CD4-positive, alpha-beta T cell treated with Interleukin-4 for 4 hours (primary cell): ENCODE measurements at regions not wholly inside any gene's neighbourhood (a gene's known extent, or its start where the extent isn't known, plus 50 kb on each side); places are given as distances from the start of the nearest gene placed in this dataset.

Source experiments
- DNase-seq: peaks from one replicate; pipeline ENCODE4 v3.0.0-alpha.2; 2020

DNA sequence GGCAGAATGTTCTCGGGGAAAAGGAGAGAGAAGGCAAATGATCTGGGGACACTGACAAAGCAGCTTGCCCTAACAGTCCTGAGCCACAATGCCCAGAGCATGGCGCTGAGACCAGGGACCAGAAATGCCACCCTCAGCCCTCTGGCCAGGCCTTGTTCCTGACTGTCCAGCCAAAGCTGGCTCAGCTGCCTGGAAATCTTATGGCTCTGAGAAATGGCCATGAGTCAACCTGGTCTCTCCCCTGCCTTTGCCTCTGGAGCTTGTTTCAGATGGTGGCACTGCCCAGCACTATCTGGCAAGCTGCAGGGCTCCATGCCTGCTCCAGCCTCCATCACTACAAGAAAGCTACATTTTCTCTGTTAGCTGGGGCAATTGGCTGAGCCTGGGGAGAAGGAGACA lies 90.5 kb upstream of the PLXNA4 start:
- DNase-seq: no peak

- peak; percentile 30 for DNase-seq
Observed at GRCh38 chr7:132666071-132666773, 90.0 kb upstream of the PLXNA4 start.

- peak; percentile 8 for DNase-seq
Observed at GRCh38 chr7:132656846-132657776, 80.8 kb upstream of the PLXNA4 start.

DNA sequence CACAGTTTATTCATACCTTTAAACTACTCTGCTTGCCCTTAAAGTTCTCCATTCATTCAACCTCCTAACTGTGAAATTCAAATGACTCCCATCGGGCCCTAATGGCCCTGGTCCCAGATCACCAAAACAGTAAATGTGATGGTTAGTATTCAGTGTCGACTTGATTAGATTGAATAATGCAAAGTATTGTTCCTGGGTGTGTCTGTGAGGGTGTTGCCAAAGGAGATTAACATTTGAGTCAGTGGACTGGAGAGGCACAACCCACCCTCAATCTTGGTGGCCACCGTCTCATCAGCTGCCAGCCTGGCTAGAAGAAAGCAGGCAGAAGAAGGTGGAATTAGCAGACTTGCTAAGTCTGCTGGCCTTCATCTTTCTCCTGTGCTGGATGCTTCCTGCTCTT lies 80.1 kb upstream of the PLXNA4 start:
- DNase-seq: no peak

- peak; percentile 32 for DNase-seq
Observed at GRCh38 chr7:132655131-132655727, 79.0 kb upstream of the PLXNA4 start.

GRCh38 chr7:132654150-132654549 lies 77.9 kb upstream of the PLXNA4 start:
- no peak for DNase-seq

DNA sequence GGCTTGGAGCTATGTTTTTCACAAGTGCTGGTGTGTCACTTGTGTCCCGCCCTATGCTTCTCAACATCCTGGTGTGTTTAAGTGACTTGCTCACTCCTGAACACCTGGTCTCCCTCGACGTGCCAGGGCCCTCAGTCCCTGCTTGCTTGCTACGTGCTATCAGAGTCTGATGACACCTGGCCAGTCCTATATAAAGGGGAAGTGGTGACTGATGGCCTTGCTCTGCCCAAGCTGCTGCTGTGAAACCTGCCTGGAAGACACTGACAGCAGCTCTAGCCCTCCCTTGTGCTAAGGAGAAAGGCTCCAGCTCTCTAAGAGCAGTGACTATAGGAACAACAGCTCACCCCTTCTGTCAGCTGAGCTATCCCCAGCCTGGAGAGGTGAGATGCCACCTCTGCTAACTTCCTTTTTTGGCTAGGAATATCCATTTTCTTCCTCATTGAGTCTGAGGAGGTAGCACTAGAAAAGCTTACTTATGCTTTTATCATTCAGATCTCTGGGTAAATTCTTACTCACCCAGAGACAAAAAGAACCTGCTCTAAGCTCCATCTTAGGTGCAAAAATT lies 77.2 kb upstream of the PLXNA4 start:
- no peak for DNase-seq

DNA sequence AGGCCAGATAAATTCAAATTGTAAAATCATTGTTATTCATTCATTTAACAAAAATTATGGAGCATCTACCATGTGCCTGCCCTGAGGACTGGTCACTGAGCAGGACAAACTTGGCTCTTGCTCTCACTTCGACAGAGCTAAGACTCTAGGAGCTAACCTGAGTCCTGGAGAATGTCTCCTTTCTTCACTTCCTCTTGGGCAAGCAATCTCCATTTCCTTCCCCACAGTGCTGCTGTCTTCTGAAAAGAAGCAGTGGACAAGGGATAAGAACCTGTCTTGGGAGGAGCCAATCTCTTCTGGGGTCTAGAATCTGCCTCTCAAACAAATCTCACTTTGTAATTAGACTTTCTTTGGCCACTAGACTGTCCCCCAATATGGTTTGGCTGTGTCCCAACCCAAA lies 76.2 kb upstream of the PLXNA4 start:
- no peak for DNase-seq

GRCh38 chr7:132650498-132650897 lies 74.2 kb upstream of the PLXNA4 start:
- DNase-seq: no peak

DNA sequence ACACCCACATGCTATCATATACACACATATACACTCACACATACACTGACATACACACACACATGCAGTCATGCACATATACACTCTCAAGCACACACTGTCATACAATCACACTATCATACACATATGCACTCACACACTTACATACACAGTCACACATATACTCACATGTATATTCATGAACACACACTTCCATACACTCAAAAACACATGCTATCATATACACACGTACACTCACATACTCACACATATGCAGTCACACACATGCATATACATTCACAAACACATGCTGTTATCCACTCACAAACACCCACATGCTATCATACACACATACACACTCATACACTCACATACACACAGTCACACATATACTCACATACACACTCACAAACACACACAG lies 71.0 kb upstream of the PLXNA4 start:
- DNase-seq: no peak

GRCh38 chr7:132646052-132646451 lies 69.8 kb upstream of the PLXNA4 start:
- DNase-seq: no peak

DNA sequence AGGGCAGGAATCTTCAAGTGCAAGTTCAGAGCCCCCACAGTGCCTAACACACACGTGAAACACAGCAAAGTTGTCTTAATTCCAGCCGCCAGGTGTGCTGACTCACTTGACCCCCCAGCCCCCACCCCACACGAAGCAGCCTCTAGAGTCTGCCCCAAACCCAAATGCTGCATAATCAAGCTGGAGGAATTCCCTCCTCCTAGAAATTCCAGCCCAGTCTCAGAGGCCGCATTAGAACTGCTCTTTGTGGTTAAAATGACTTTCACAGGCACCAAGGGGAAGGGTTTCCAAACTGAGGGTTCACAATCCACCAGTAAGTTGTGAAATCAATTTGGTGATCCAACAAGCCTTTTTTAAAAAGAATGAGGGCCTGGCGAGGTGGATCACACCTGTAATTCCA lies 67.0 kb upstream of the PLXNA4 start:
- no peak for DNase-seq

DNA sequence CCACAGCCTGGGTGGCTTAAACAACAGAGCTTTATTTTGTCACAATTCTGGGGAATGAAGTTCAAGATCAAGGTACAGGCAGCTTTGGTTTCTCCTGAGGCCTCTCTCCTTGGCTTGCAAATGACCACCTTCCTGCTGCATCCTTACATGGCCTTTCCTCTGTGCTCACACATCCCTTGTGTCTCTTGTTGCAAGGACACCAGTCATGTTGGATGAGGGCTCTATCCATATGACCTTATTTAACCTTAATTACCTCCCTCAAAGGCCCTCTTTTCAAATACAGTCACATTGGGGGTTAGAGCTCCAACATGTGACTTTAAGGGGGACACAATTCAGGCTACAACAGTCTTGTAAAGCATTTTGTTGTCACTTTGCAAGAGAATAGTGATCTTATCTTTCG lies 65.0 kb upstream of the PLXNA4 start:
- no peak for DNase-seq

- DNase-seq: no peak
Observed at GRCh38 chr7:132639983-132640382, 63.7 kb upstream of the PLXNA4 start.

- DNase-seq: no peak
Observed at GRCh38 chr7:132638000-132638399, 61.7 kb upstream of the PLXNA4 start.

DNA sequence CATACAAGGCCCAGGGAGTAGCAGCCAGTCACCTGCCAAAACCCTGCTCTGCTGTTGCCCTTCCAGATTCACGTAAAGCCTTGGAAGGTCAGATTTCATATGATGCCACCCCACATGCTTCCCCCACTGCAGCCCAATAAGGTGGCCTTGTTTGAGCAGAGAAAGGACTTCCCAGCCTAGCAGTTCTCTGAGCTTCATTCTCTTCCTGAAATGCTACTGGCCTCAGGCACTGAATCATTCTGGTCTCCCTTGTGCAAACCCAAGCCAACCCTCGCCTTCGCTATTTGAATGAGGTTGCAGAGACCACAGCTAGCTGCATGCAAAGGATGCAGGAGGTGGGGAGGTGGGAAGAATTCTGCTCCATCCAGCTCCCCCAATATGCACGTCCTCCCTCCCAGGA lies 60.3 kb upstream of the PLXNA4 start:
- no peak for DNase-seq

- DNase-seq: no peak
Observed at GRCh38 chr7:132635127-132635526, 58.9 kb upstream of the PLXNA4 start.

GRCh38 chr7:132630834-132631233 lies 54.6 kb upstream of the PLXNA4 start:
- DNase-seq: no peak
